ENCODE measurements at regions not wholly inside any gene's neighbourhood (a gene's known extent, or its start where the extent isn't known, plus 50 kb on each side); places are given as distances from the start of the nearest gene placed in this dataset.

DNA sequence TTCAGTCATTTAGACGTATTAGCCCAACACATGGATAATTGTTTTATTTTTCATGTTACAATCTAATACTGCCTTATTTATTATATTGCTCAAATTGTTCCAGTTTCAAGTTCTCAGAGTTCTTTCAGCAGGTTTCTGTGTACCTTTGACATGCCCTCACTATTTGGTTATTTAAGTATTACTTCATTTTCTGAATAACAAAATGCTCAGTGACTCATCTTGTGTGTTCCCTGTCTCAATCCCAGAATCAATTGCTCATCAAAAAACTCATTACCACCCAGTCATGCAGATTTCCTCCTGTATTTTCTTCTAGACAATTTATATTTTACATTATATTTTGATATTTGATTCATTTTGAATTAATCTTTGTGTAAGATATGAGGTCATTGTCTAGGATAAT, 562.6 kb downstream of the ANXA1 start:
- Histone ChIP-seq H3K27me3 (no peaks in the 10 kb centered on the region), H3K9me3 (no peaks in the 10 kb centered on the region), H3K4me3 (no peak overlapping the region), H3K4me1 (no peaks in the 10 kb centered on the region), H3K27ac (no peak overlapping the region), H3K36me3 (no peaks in the 10 kb centered on the region)
- no peak for ATAC-seq
- DNase-seq, result no peak
- no peak for TF ChIP-seq POLR2A (IDR thresholded peaks at IDR 0.05)
- intact Hi-C loops (cut with DNase I), result no loop called here
- 57 to 65% (median 61%) methylated on average over 1 of the region's 1 CpG for WGBS, 4 donors

GRCh38 chr9:73715591-73715990, 563.9 kb downstream of the ANXA1 start:
- no peaks in the 10 kb centered on the region for H3K27me3 ChIP-seq
- ATAC-seq (no peak), DNase-seq (no peak)
- H3K9me3 ChIP-seq, result no peaks in the 10 kb centered on the region
- no peak overlapping the region for H3K27ac ChIP-seq
- no peaks in the 10 kb centered on the region for H3K36me3 ChIP-seq
- WGBS, 4 donors, result 80 to 89% (median 84%) methylated on average over 3 of the region's 3 CpGs
- no peaks in the 10 kb centered on the region for H3K4me1 ChIP-seq
- H3K4me3 ChIP-seq, result no peak overlapping the region
- no peak for TF ChIP-seq CTCF (IDR thresholded peaks at IDR 0.05)
- TF ChIP-seq POLR2A (IDR thresholded peaks at IDR 0.05), result no peak
- intact Hi-C loops (cut with DNase I), result no loop called here

DNA sequence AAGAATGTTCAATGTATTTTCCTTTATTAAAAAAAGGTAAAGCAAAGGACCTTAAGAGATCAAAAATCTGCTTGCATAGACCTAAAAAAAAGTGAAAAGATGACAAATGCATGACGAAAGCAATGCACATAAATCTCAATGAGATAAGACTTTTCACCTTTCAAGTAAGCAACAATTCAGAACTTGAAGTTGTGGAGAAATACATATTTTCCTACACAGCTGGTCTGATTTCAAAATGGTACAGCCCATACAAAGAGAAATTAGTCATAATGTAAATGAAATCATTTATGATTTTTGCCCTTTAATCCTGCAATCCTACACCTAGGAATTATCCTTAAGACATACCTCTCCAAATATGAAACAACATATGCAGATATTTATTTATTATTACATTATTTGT, 568.0 kb downstream of the ANXA1 start:
- Histone ChIP-seq H3K4me3 (no peak overlapping the region), H3K27ac (no peak overlapping the region), H3K36me3 (no peaks in the 10 kb centered on the region), H3K9me3 (no peaks in the 10 kb centered on the region), H3K4me1 (no peaks in the 10 kb centered on the region), H3K27me3 (no peaks in the 10 kb centered on the region)
- WGBS, 4 donors, result 65 to 91% (median 71%) methylated on average over 1 of the region's 1 CpG
- no peak for DNase-seq
- intact Hi-C loops (cut with DNase I), result loop anchor here in 1 of 10 donors (2.0 kb wide), 1 partner anchor 21 kb away; no protein-coding TSS in a partner anchor
- no peak for ATAC-seq
- no peak for TF ChIP-seq POLR2A (IDR thresholded peaks at IDR 0.05)

GRCh38 chr9:73720601-73721000, 568.9 kb downstream of the ANXA1 start:
- intact Hi-C loops (cut with DNase I), result no loop called here
- no peaks in the 10 kb centered on the region for H3K4me1 ChIP-seq
- no peak overlapping the region for H3K27ac ChIP-seq
- H3K4me3 ChIP-seq, result no peak overlapping the region
- H3K27me3 ChIP-seq, result no peaks in the 10 kb centered on the region
- TF ChIP-seq CTCF (IDR thresholded peaks at IDR 0.05) (no peak), POLR2A (IDR thresholded peaks at IDR 0.05) (no peak)
- ATAC-seq (no peak), DNase-seq (no peak)
- H3K9me3 ChIP-seq, result no peaks in the 10 kb centered on the region
- H3K36me3 ChIP-seq, result no peaks in the 10 kb centered on the region
- WGBS, 4 donors, result 64 to 72% (median 70%) methylated on average over 4 of the region's 4 CpGs

GRCh38 chr9:73736270-73736669, 584.6 kb downstream of the ANXA1 start:
- WGBS, 4 donors, result 57 to 73% (median 64%) methylated on average over 2 of the region's 2 CpGs
- ATAC-seq (no peak), DNase-seq (no peak)
- H3K4me1 ChIP-seq, result no peaks in the 10 kb centered on the region
- TF ChIP-seq POLR2A (IDR thresholded peaks at IDR 0.05) (no peak), CTCF (IDR thresholded peaks at IDR 0.05) (no peak)
- H3K27me3 ChIP-seq, result no peaks in the 10 kb centered on the region
- H3K4me3 ChIP-seq, result no peak overlapping the region
- intact Hi-C loops (cut with DNase I), result no loop called here
- no peaks in the 10 kb centered on the region for H3K36me3 ChIP-seq
- no peak overlapping the region for H3K27ac ChIP-seq
- H3K9me3 ChIP-seq, result no peaks in the 10 kb centered on the region

All from heart left ventricle (tissue), 16 donors.